ENCODE measurements at regions not wholly inside any gene's neighbourhood (a gene's known extent, or its start where the extent isn't known, plus 50 kb on each side); places are given as distances from the start of the nearest gene placed in this dataset.
"Not testable (repeated sequence)": the region's sequence is repeated elsewhere in the genome, so short reads cannot be mapped to it uniquely, and the experiment has no call there.

- no peak for DNase-seq (ENCODE audit: low read depth in 4 of 4, low spot score in 3 of 4)
Measured at GRCh38 chr5:173435447-173435846, 107.2 kb upstream of the STC2 start.

GRCh38 chr5:173434270-173434669 is 106.1 kb upstream of the STC2 start:
- no peak for DNase-seq (ENCODE audit: low read depth in 4 of 4, low spot score in 3 of 4)

- DNase-seq (ENCODE audit: low read depth in 4 of 4, low spot score in 3 of 4), result no peak
Measured at GRCh38 chr5:173430394-173430793, 102.2 kb upstream of the STC2 start.

GRCh38 chr5:173429489-173430150 is 101.4 kb upstream of the STC2 start:
- no peak for DNase-seq (ENCODE audit: low read depth in 4 of 4, low spot score in 3 of 4)

GRCh38 chr5:173423452-173424117 is 95.4 kb upstream of the STC2 start:
- no peak for DNase-seq (ENCODE audit: low read depth in 4 of 4, low spot score in 3 of 4)

GRCh38 chr5:173420108-173420507 is 91.9 kb upstream of the STC2 start:
- no peak for DNase-seq (ENCODE audit: low read depth in 4 of 4, low spot score in 3 of 4)

GRCh38 chr5:173413471-173413982 is 85.3 kb upstream of the STC2 start:
- no peak for DNase-seq (ENCODE audit: low read depth in 4 of 4, low spot score in 3 of 4)

GRCh38 chr5:173412566-173412965 is 84.4 kb upstream of the STC2 start:
- no peak for DNase-seq (ENCODE audit: low read depth in 4 of 4, low spot score in 3 of 4)

GRCh38 chr5:173411791-173412555 is 83.8 kb upstream of the STC2 start:
- no peak for DNase-seq (ENCODE audit: low read depth in 4 of 4, low spot score in 3 of 4)

GRCh38 chr5:173410459-173411233 is 82.4 kb upstream of the STC2 start:
- no peak for DNase-seq (ENCODE audit: low read depth in 4 of 4, low spot score in 3 of 4)

- DNase-seq (ENCODE audit: low read depth in 4 of 4, low spot score in 3 of 4), result no peak
Measured at GRCh38 chr5:173408946-173409345, 80.7 kb upstream of the STC2 start.

GRCh38 chr5:173399851-173400250 is 71.6 kb upstream of the STC2 start:
- DNase-seq (ENCODE audit: low read depth in 4 of 4, low spot score in 3 of 4), result no peak

GRCh38 chr5:173397516-173397915 is 69.3 kb upstream of the STC2 start:
- no peak for DNase-seq (ENCODE audit: low read depth in 4 of 4, low spot score in 3 of 4)

GRCh38 chr5:173396311-173396993 is 68.2 kb upstream of the STC2 start:
- DNase-seq (ENCODE audit: low read depth in 4 of 4, low spot score in 3 of 4), result no peak

- no peak for DNase-seq (ENCODE audit: low read depth in 4 of 4, low spot score in 3 of 4)
Measured at GRCh38 chr5:173395933-173396308, 67.7 kb upstream of the STC2 start.

- DNase-seq (ENCODE audit: low read depth in 4 of 4, low spot score in 3 of 4), result no peak
Measured at GRCh38 chr5:173395257-173395932, 67.2 kb upstream of the STC2 start.

GRCh38 chr5:173394701-173395100 is 66.5 kb upstream of the STC2 start:
- no peak for DNase-seq (ENCODE audit: low read depth in 4 of 4, low spot score in 3 of 4)

- no peak for DNase-seq (ENCODE audit: low read depth in 4 of 4, low spot score in 3 of 4)
Measured at GRCh38 chr5:173392172-173392571, 64.0 kb upstream of the STC2 start.

- no peak for DNase-seq (ENCODE audit: low read depth in 4 of 4, low spot score in 3 of 4)
Measured at GRCh38 chr5:173391031-173391430, 62.8 kb upstream of the STC2 start.

- not testable (repeated sequence) for DNase-seq (ENCODE audit: low read depth in 4 of 4, low spot score in 3 of 4)
Measured at GRCh38 chr5:173387293-173387692, 59.1 kb upstream of the STC2 start.

Measured in right renal pelvis (tissue), 4 donors.